B cell (primary cell): ENCODE measurements at regions not wholly inside any gene's neighbourhood (a gene's known extent, or its start where the extent isn't known, plus 50 kb on each side); places are given as distances from the start of the nearest gene placed in this dataset.

Source experiments
- CTCF ChIP-seq: fragments of 200-600 bp; IDR thresholded peaks from one replicate; pipeline ENCODE4 v1.8.0; 2022; ENCODE audit warnings: antibody characterized with exemption, mild to moderate bottlenecking
- EZH2 ChIP-seq: IDR thresholded peaks from 2 replicates; pipeline ENCODE4 v1.6.1; 2012; ENCODE audit warnings: borderline replicate concordance, low read depth, mild to moderate bottlenecking, moderate library complexity, low read length; ENCODE audit not compliant: insufficient read depth, poor library complexity, severe bottlenecking

DNA sequence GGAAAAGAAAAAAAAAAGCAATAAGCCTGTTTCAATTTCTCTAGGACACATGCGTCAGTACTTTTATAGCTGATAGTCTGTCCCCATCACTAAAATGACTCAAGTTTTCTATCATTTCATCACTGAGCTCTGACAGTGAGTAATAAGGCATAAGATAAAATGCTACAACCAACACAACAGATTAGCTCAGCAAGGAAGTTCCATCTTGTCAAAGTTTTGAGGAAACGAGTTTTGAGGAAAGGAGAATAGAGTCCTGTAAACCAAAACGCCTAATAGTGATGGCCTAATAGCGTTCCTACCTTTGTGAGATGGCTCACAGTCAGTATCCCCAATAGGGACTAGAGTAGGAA, 145.1 kb downstream of the LACC1 start:
- TF ChIP-seq CTCF (no peak), EZH2 (no peak)
